Glutamatergic neuron (in vitro differentiated cells): ENCODE measurements at regions not wholly inside any gene's neighbourhood (a gene's known extent, or its start where the extent isn't known, plus 50 kb on each side); places are given as distances from the start of the nearest gene placed in this dataset.

ENCODE experiments used
- DNase-seq: peaks from one replicate; pipeline ENCODE4 v3.0.0; 2022
- H3K27ac Mint-ChIP-seq: one replicate; pipeline ENCODE4 v1.8.0; 2020; ENCODE audit warnings: mild to moderate bottlenecking, mixed read lengths, inconsistent platforms; ENCODE audit not compliant: unreplicated experiment
- H3K27me3 Mint-ChIP-seq: one replicate; pipeline ENCODE4 v1.8.0; 2020; ENCODE audit warnings: mild to moderate bottlenecking, moderate library complexity, mixed read lengths, inconsistent platforms; ENCODE audit not compliant: unreplicated experiment
- H3K36me3 Mint-ChIP-seq: one replicate; pipeline ENCODE4 v1.8.0; 2020; ENCODE audit warnings: mild to moderate bottlenecking, mixed read lengths, inconsistent platforms; ENCODE audit not compliant: unreplicated experiment
- H3K4me1 Mint-ChIP-seq: one replicate; pipeline ENCODE4 v1.8.0; 2020; ENCODE audit warnings: mild to moderate bottlenecking, low read depth, mixed read lengths, inconsistent platforms; ENCODE audit not compliant: unreplicated experiment
- H3K4me3 Mint-ChIP-seq: one replicate; pipeline ENCODE4 v1.8.0; 2020; ENCODE audit warnings: mild to moderate bottlenecking, mixed read lengths, inconsistent platforms; ENCODE audit not compliant: unreplicated experiment
- H3K9me3 Mint-ChIP-seq: one replicate; pipeline ENCODE4 v1.8.0; 2020; ENCODE audit warnings: mild to moderate bottlenecking, moderate library complexity, mixed read lengths, inconsistent platforms; ENCODE audit not compliant: unreplicated experiment
- TF ChIP-seq, protein P1 (sequence below): fragments of 200-600 bp; sonication (generic); IDR thresholded peaks from one replicate; pipeline ENCODE4 v1.5.0; 2021; ENCODE audit not compliant: partially characterized antibody, unreplicated experiment

DNA sequence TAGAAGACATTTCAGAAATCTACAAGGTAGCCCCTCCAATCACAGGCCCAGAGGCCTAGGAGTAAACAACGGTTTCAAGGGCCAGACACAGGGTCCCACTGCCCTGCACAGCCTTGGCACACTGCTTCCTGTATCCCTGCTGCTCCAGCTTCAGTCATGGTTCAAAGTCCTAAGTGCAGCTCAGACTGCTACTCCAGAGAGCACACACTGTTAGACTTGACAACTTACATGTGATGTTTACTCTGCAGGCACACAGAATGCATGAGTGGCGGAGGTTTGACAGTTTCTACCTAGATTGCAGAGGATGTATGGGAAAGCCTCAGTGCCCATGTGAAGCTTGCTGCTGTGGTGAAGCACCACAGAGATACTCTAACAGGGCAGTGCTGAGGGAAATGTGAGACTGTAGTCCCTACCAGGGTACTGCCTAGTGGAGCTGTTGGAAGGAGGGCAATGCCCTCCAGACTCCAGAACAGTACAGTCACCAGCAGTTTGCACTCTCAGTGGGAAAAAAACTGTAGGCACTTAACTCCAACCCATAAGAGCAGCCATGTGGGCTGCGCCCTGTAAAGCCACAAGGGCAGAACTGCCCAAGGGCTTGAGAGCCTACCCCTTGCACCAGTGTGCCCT is 270.0 kb downstream of the ZWINT start:
- DNase-seq = no peak
- Mint-ChIP-seq H3K27ac (no peak overlapping the region), H3K4me1 (no peaks in the 10 kb centered on the region), H3K9me3 (peaks cover 4% of the 10 kb centered on the region), H3K4me3 (no peak overlapping the region), H3K36me3 (peaks cover 6% of the 10 kb centered on the region), H3K27me3 (peaks cover 1% of the 10 kb centered on the region)
- TF ChIP-seq, protein P1, sequence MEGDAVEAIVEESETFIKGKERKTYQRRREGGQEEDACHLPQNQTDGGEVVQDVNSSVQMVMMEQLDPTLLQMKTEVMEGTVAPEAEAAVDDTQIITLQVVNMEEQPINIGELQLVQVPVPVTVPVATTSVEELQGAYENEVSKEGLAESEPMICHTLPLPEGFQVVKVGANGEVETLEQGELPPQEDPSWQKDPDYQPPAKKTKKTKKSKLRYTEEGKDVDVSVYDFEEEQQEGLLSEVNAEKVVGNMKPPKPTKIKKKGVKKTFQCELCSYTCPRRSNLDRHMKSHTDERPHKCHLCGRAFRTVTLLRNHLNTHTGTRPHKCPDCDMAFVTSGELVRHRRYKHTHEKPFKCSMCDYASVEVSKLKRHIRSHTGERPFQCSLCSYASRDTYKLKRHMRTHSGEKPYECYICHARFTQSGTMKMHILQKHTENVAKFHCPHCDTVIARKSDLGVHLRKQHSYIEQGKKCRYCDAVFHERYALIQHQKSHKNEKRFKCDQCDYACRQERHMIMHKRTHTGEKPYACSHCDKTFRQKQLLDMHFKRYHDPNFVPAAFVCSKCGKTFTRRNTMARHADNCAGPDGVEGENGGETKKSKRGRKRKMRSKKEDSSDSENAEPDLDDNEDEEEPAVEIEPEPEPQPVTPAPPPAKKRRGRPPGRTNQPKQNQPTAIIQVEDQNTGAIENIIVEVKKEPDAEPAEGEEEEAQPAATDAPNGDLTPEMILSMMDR = no peak

DNA sequence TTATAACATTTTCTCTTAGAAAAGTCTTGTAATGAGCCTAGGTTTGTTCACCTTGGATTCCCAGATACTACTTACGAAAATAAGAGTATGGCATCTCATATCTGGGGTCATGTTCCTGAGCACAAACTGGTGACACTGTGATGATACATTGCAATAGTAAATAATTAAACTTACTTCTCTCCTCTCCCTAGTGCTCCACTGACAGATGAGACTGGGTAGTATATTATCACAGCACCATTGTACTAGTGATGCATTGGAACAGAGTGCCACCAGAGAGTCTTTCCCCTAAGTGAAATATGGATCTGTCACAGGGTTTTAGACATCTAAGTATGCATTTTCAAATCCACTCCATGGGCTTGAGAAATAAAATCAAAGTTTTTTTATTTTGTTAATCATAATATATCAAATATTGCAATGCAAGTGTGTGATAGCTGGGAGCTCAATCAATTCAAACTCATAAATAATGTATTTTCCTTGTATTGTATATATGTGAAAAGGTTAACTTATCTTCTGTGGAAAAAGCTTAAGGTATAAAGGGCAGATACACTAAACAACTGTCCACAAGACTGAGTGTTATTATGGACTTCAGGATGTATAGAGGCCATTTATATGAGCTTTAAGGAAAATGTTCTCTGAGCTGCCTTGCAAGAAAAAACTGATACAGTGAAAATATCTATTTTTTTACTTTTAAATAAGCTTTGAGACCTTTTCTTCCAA is 275.5 kb downstream of the ZWINT start:
- no peak overlapping the region for H3K27ac Mint-ChIP-seq
- peaks cover 3% of the 10 kb centered on the region for H3K27me3 Mint-ChIP-seq
- no peak overlapping the region for H3K4me3 Mint-ChIP-seq
- DNase-seq = no peak
- TF ChIP-seq, protein P1 = no peak
- H3K9me3 Mint-ChIP-seq = peaks cover 4% of the 10 kb centered on the region
- H3K36me3 Mint-ChIP-seq = peaks cover 3% of the 10 kb centered on the region
- H3K4me1 Mint-ChIP-seq = no peaks in the 10 kb centered on the region

DNA sequence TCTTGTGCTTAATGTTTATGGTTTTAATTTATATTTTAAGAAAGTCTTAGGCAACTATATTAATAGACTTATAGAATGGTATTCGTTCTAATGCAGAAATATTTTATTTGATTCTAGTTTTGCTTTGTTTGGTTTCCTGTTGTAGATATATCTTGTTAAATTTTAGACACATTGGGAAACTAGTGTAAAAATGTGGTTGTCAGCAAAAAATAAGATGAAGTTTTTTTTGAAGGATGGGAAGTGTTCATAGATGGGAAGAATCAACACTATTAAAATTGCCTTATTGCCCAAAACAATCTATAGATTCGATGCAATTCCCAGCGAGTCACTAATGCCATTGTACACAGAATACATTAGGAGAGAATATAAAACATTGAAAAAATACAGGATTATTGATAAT is 278.9 kb downstream of the ZWINT start:
- Mint-ChIP-seq H3K27me3 (peaks cover 1% of the 10 kb centered on the region), H3K4me1 (no peaks in the 10 kb centered on the region), H3K27ac (no peak overlapping the region), H3K9me3 (no peaks in the 10 kb centered on the region), H3K36me3 (no peaks in the 10 kb centered on the region), H3K4me3 (no peak overlapping the region)
- TF ChIP-seq, protein P1 = no peak
- DNase-seq = no peak

DNA sequence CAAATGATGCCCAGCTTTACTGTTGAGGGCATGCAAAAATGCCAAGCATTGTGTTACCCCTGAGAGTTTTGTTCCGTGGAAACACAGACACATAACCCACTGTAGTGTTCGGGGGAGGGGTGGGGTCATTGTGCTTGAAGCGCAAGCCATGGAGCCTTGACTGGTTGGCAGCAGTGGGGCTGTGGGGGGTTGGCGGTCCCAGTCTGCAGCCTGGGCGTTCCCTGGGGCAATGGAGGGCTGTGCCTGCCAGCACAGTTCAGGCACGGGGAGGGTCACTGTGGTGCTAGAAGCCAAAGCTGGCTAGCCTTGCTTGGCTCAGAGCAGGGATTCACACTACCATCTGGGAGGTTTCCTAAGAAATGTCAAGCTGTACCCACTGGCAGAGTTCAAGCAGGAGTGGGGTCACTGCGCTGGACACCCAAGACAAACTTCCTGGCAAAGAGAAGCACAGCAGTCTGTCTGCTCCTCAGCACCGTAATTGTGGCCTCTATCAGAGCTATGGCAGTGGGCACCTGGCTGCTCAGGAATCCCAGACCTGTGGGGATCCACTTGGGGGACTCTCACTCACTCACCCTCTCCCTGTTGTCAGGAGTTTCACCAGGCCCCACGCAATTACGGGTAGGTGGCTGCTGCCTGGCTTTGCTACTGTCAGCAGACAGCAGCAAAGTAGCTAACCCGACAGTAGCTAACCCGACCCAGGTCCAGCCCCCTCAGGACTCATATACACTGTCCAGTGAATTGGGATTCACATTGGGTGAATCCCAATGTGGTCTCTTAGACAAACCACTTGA is 292.4 kb downstream of the ZWINT start:
- no peaks in the 10 kb centered on the region for H3K36me3 Mint-ChIP-seq
- no peaks in the 10 kb centered on the region for H3K27me3 Mint-ChIP-seq
- DNase-seq = no peak
- H3K9me3 Mint-ChIP-seq = no peaks in the 10 kb centered on the region
- TF ChIP-seq, protein P1 = no peak
- H3K4me3 Mint-ChIP-seq = no peak overlapping the region
- no peak overlapping the region for H3K27ac Mint-ChIP-seq
- no peaks in the 10 kb centered on the region for H3K4me1 Mint-ChIP-seq
